ENCODE measurements at regions not wholly inside any gene's neighbourhood (a gene's known extent, or its start where the extent isn't known, plus 50 kb on each side); places are given as distances from the start of the nearest gene placed in this dataset.
"Not testable (repeated sequence)": the region's sequence is repeated elsewhere in the genome, so short reads cannot be mapped to it uniquely, and the experiment has no call there.

GRCh38 chr5:10069637-10070313 lies 179.9 kb downstream of the ATPSCKMT start:
- no peak for DNase-seq

DNA sequence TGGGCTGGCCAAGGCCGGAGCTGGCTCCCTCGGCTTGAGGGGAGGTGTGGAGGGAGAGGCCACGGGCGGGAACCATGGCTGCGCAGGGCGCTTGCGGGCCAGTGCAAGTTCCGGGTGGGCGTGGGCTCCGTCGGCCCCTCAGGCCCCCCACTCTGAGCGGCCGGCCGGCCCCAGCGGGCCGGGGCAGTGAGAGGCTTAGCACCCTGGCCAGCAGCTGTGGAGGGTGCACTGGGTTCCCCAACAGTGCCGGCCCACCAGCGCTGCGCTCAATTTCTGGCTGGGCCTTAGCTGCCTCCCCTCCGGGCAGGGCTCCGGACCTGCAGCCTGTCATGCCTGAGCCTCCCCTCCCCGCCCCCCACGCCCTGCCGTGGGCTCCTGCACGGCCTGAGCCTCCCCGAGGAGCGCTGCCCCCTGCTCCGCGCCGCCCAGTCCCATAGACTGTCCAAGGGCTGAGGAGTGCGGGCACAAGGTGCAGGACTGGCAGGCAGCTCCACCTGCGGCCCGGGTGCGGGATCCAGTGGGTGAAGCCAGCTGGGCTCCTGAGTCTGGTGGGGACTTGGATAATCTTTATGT lies 184.2 kb downstream of the ATPSCKMT start:
- no peak for DNase-seq

DNA sequence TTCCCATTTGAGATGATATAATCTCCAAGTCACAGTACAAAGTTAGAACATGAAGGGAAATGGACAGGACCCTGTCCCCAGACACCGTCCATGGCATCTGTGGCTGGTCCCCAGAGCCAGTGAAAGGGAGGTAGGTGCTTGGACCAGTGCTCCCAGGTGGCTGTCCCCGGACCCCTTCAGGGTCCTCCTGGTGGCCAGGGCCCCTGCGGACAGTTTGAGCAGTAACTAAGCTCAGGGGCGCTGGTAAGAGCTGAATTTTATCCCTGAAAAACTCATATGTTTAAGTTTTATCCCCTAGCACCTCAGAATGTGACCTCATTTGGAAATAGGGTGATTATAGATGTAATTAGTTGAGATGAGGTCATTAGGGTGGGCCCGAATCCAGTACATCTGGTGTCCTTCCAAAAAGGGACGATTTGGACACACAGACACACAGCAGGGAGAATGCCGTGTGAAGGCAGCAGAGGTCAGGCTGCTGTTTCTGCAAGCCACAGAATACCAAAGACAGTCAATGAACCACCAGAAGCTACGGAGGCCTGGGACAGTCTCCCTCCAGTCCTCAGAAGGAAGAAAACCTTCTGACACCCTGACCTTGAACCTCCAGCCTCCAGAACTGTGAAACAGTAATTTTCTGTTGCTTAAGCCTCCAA lies 185.0 kb downstream of the ATPSCKMT start:
- no peak for DNase-seq

- DNase-seq: no peak
These were observed 185.7 kb downstream of the ATPSCKMT start for GRCh38 chr5:10063997-10064396.

DNA sequence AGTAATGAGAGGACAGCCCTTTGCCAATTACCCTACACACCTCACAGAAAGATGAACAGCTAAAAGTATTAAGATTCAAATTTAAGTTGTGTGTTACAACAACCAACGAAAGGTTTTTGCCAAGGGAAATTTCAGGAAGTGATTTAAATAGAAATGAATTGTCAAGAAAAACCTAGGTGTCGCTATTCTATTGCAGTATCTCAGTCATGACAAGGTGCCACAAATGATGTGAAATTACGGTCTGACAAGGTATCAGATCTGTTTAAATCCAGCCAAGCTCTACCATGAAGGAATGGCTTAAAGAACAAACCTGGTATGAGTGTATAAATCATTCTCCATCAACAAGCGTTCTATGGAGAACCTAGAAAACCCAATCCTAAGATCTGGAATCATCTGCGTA lies 189.7 kb downstream of the ATPSCKMT start:
- DNase-seq: no peak

DNA sequence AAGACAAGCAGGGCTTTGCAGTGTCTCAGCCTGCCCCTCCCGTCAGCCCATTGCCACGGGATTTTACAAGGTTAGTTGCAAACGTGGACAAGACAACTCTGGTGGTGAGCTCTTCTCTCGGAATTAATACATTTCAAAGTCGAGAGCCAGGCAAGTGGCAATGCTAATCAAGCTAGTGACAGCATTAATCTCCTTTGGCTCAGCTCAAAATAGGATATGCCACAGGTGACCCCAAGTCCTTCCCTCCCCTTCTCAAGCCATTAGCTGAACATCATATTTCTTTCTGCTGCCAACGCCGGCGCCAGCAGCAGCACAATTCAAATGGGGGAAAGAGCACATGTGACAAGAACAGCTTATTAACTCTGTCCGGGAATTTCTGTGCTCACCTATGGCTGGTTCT lies 190.1 kb downstream of the ATPSCKMT start:
- no peak for DNase-seq

- DNase-seq: no peak
These were observed 192.3 kb downstream of the ATPSCKMT start for GRCh38 chr5:10057356-10057755.

- DNase-seq: no peak
These were observed 193.4 kb downstream of the ATPSCKMT start for GRCh38 chr5:10056228-10056760.

DNA sequence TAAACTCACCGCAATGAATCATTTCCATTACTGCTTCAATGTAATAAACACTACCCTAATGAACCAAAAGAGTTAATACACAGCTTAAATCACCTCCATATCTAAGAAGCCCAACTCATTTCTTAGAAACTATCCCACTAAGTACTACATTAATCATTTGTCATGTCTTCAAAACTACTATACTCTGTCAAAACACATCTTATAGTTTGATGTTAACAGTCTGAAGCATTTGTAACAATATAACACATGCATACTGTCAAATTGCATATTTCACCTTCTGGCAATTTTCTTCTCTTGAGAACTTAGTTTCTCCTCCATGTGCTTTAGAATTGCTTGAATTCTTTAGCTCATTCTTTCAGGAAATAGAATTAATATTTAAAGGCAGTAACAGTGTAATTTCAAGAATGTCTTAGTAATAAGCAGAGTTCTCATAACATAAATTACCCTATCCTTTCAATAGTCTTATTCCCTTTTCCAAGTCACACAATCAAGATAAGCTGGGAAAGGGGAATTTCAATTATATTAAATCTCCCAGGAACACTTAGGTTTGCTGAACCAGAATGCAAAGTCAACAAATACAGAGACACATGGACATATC lies 199.7 kb downstream of the ATPSCKMT start:
- no peak for DNase-seq

GRCh38 chr5:10046676-10047075 lies 203.0 kb downstream of the ATPSCKMT start:
- DNase-seq: no peak

GRCh38 chr5:10045376-10045775 lies 204.3 kb downstream of the ATPSCKMT start:
- DNase-seq: no peak

DNA sequence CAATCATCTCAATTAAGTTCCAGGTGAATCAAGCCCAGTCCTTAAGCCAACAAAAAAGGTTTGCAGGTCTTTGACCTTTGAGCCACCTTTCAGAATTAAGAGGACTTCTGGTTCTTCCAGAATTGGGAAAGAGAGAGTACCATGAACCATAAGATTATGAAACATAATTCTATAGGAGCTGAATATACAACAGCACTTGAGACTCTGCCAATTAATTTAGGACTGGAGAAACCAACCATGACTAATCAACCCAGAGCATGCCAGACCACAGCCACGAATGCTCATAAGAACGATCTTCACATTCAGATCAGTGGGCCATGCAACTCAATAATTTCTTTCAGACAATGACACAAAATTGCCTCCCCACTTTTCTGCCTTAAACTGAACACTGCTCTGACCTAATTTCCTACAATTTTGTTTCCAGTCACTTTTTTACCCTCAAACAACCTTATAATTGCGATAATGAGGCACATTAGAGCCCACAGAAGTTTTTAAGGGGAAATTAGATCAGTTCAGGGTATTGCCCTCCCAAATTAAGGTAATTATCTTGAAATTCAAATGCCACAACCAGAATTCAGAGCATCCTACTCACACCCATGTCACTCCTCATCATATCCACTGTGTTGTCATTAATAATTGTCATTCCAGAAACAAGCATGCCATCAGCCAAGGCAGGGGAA lies 213.4 kb downstream of the ATPSCKMT start:
- DNase-seq: no peak

GRCh38 chr5:10034001-10034400 lies 215.7 kb downstream of the ATPSCKMT start:
- DNase-seq: no peak

DNA sequence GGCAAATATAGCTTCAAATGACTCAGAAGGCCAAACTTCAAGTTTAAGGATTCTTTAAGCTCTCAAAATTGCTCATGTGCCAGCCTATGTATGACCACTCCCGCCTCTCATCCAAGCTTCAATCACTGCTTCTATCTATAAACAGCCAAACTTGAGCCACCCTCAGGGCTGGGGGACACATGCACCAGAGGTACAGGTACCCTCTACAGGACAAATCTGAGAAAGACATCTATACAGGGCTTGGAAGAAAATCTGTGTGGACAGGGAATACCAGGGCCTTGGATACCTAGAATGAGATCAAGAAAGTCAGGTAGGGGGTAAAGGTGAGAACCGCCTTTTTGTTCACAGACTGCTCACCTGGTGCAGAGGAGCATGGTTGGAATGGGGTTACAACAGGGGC lies 217.9 kb downstream of the ATPSCKMT start:
- no peak for DNase-seq

DNA sequence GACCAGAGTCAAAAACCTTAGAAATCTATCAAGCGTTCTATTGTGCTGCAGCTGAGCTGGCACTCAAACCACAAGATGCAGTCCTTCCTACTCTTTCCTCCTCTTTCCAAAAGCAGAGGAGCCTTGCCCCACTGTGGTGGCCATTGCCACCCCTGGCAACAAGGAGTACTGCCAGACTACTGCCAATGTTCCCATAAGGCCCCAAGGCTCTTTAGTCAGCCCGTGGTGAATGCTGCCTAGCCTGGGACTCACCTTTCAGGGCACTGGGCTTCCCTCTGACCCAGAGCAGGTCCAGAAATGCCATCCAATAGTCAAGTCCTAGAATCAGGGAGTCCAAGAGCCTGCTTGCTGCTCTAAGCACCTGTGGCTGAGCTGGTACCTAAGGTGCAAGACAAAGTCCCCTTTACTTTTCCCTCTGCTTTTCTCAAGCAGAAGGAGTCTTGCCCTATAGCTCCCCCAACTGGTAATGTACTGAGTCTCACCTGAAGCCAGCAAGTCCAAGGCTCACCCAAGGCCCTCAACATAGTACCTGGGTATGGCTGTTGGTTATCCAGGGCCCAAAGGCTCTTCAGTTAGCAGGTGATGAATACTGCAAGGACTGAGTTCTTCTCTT lies 219.4 kb downstream of the ATPSCKMT start:
- no peak for DNase-seq

GRCh38 chr5:10023494-10023893 lies 226.2 kb downstream of the ATPSCKMT start:
- DNase-seq: no peak

DNA sequence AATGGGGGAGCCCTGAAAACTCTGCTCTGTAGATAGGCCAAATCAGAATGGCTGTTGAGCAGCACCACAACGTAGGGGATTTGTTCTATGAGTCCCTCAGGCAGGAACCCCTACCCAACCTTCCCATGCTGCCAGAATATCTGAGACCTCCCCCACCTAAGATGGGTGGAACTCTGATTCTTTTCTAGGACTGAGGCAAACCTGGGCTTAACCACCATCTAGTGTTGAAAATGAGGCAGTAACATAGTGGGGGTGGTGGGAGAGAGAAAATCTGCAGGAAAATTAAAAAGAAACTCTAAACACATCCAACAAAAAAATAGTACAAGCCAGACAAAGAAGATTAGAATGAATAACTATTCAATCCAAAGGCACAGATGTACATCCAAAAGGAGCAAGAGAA lies 228.4 kb downstream of the ATPSCKMT start:
- DNase-seq: no peak

GRCh38 chr5:10019236-10019635 lies 230.5 kb downstream of the ATPSCKMT start:
- DNase-seq: no peak

DNA sequence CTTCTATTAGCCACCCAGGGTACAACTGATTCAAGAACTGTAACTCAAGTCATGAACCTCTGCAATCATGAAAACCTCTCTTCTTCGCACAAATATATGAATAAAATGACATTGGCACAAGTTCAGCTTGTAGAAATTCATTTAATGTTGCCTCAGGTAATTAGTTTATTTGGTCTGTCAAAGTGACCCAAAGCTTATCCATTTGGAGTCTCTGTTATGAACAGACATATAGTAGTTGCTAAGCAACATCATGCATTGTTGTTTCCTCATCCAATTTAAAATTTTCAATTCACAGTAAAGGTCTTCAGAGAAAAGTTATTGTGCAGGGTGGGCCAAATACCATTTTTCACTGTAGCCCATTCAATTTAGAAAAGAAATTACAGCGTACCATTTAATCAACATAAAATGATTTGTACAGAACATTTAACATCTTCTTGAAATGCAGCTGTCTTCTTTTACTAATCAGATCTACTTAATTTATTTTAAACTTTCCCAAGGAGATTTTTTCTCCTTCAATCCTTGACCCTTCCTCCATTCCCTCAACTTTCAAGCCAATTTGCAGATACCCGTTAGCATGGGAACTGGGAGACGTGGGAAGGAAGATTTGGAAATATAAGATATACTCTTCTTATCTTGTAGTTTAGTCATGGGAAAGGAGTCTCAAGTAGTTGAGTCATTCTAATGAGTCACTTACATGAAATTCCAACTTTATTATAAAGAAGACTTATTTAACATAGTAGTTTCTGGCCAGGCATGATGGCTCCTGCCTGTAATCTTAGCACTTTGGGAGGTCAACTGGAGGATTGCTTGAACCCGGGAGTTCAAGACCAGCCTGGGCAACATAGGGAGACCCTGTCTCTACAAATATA lies 231.3 kb downstream of the ATPSCKMT start:
- no peak for DNase-seq

DNA sequence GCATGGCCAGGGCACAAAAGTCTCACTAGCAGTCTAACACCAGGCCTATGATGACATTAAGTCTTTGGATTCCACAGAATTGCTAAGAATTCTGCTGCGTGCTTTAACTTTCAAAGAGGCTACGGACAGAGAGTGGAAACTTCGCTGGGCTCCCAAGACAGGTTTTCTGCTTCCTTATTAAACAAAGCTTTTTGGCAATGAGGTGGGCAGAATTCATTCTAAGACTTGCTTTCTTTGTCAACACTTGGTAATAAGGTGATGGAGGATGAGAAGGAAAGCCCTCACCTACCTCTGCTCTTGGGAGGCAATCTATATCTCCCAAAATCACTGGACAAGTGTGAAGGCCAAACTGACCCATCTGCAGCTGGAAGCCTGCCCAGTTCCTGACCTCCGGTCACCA lies 231.9 kb downstream of the ATPSCKMT start:
- DNase-seq: no peak

DNA sequence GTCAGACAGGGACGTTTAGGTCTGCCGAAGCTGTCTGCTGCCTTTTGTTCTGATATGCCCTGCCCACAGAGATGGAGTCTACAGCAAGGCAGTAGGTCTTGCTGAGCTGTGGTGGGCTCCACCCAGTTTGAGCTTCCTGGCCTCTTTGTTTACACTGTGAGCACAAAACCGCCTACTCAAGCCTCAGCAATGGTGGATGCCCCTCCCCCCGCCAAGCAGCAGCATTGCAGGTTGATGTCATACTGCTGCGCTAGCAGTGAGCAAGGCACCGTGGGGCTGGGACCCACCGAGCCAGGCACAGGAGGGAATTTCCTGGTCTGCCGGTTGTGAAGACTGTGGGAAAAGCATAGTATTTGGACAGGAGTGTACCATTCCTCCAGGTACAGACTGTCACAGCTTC lies 233.1 kb downstream of the ATPSCKMT start:
- DNase-seq: not testable (repeated sequence)

DNA sequence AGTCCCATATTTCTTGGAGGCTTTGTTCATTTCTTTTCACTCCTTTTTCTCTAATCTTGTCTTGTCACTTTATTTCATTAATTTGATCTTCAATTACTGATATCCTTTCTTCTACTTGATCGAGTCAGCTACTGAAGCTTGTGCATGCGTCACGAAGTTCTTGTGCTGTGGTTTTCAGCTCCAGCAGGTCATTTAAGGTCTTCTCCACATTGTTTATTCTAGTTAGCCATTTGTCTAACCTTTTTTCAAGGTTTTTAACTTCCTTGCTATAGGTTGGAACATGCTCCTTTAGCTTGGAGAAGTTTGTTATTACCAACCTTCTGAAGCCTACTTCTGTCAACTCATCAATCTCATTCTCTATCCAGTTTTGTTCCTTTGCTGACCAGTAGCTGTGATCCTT lies 234.0 kb downstream of the ATPSCKMT start:
- DNase-seq: not testable (repeated sequence)

All from Kasumi-1 (cell line).